H9 (cell line): ENCODE measurements at regions not wholly inside any gene's neighbourhood (a gene's known extent, or its start where the extent isn't known, plus 50 kb on each side); places are given as distances from the start of the nearest gene placed in this dataset.

ENCODE experiments used
- DNase-seq: peaks from one replicate; pipeline ENCODE4 v3.0.0-alpha.2; 2017
- H2AFZ ChIP-seq: one replicate; pipeline ENCODE4 v1.6.1; 2013; ENCODE audit warnings: mild to moderate bottlenecking, low read length, control low read depth, moderate library complexity
- H2AK5ac ChIP-seq: 2 replicates; pipeline ENCODE4 v1.6.1; 2013; ENCODE audit warnings: low read length, control low read depth, mixed read lengths; ENCODE audit not compliant: insufficient read length
- H2BK120ac ChIP-seq: one replicate; pipeline ENCODE4 v1.6.1; 2013; ENCODE audit warnings: low read depth, mild to moderate bottlenecking, low read length, control low read depth, inconsistent platforms; ENCODE audit not compliant: poor library complexity, severe bottlenecking
- H2BK12ac ChIP-seq: 2 replicates; pipeline ENCODE4 v1.6.1; 2013; ENCODE audit warnings: low read length, control low read depth, mixed read lengths, low read depth; ENCODE audit not compliant: insufficient read length
- H2BK15ac ChIP-seq: 2 replicates; pipeline ENCODE4 v1.6.1; 2013; ENCODE audit warnings: low read depth, low read length, control low read depth
- H2BK20ac ChIP-seq: one replicate; pipeline ENCODE4 v1.6.1; 2013; ENCODE audit warnings: low read depth, mild to moderate bottlenecking, low read length, control low read depth, inconsistent platforms; ENCODE audit not compliant: poor library complexity, severe bottlenecking
- H2BK5ac ChIP-seq: 2 replicates; pipeline ENCODE4 v1.6.1; 2013; ENCODE audit warnings: low read length, control low read depth, mixed read lengths; ENCODE audit not compliant: insufficient read length
- H3K14ac ChIP-seq: 2 replicates; pipeline ENCODE4 v1.6.1; 2013; ENCODE audit warnings: low read length, control low read depth; ENCODE audit not compliant: insufficient read depth
- H3K18ac ChIP-seq: 2 replicates; pipeline ENCODE4 v1.6.1; 2013; ENCODE audit warnings: low read depth, mild to moderate bottlenecking, mixed read lengths, low read length, control low read depth; ENCODE audit not compliant: insufficient read length
- H3K23ac ChIP-seq: 2 replicates; pipeline ENCODE4 v1.6.1; 2013; ENCODE audit warnings: low read length, control low read depth, mixed read lengths, low read depth; ENCODE audit not compliant: insufficient read length
- H3K23me2 ChIP-seq: 2 replicates; pipeline ENCODE4 v1.6.1; 2013; ENCODE audit warnings: low read depth, mild to moderate bottlenecking, mixed read lengths, low read length, control low read depth; ENCODE audit not compliant: insufficient read length, poor library complexity, severe bottlenecking
- H3K27ac ChIP-seq: 2 replicates; pipeline ENCODE4 v1.5.1; 2013; ENCODE audit warnings: low read length, control low read depth, mixed read lengths, low read depth; ENCODE audit not compliant: insufficient read length
- H3K27me3 ChIP-seq: 2 replicates; pipeline ENCODE4 v1.6.1; 2013; ENCODE audit warnings: low read length, control low read depth, inconsistent platforms; ENCODE audit not compliant: insufficient read depth
- H3K4ac ChIP-seq: 2 replicates; pipeline ENCODE4 v1.6.1; 2013; ENCODE audit warnings: low read depth, mild to moderate bottlenecking, control low read depth, inconsistent platforms, low read length, moderate library complexity
- H3K4me1 ChIP-seq: 2 replicates; pipeline ENCODE4 v1.6.1; 2013; ENCODE audit warnings: low read length, control low read depth, inconsistent platforms; ENCODE audit not compliant: insufficient read depth
- H3K4me2 ChIP-seq: 2 replicates; pipeline ENCODE4 v1.6.1; 2013; ENCODE audit warnings: low read length, control low read depth, mixed read lengths; ENCODE audit not compliant: insufficient read length, insufficient read depth
- H3K56ac ChIP-seq: 2 replicates; pipeline ENCODE4 v1.6.1; 2013; ENCODE audit warnings: low read depth, mild to moderate bottlenecking, mixed read lengths, low read length, control low read depth; ENCODE audit not compliant: insufficient read length
- H3K79me1 ChIP-seq: 2 replicates; pipeline ENCODE4 v1.6.1; 2013; ENCODE audit warnings: low read depth, mild to moderate bottlenecking, moderate library complexity, low read length, control low read depth, inconsistent platforms; ENCODE audit not compliant: insufficient read depth, poor library complexity, severe bottlenecking
- H3K79me2 ChIP-seq: 2 replicates; pipeline ENCODE4 v1.6.1; 2013; ENCODE audit warnings: low read length, control low read depth, inconsistent platforms; ENCODE audit not compliant: insufficient read depth
- H3K9ac ChIP-seq: 2 replicates; pipeline ENCODE4 v1.6.1; 2013; ENCODE audit warnings: low read length, control low read depth, mixed read lengths; ENCODE audit not compliant: insufficient read length; ENCODE audit errors: extremely low read depth
- H3K9me3 ChIP-seq: one replicate; pipeline ENCODE4 v1.6.1; 2013; ENCODE audit warnings: low read depth, low read length, inconsistent platforms; ENCODE audit not compliant: control insufficient read depth
- H3T11ph ChIP-seq: one replicate; pipeline ENCODE4 v1.6.1; 2013; ENCODE audit warnings: mild to moderate bottlenecking, low read length, control low read depth, inconsistent platforms
- H4K20me1 ChIP-seq: one replicate; pipeline ENCODE4 v1.6.1; 2013; ENCODE audit not compliant: control insufficient read depth, insufficient read length, insufficient read depth
- H4K5ac ChIP-seq: 2 replicates; pipeline ENCODE4 v1.6.1; 2013; ENCODE audit warnings: low read depth, mild to moderate bottlenecking, mixed read lengths, low read length, control low read depth; ENCODE audit not compliant: insufficient read length
- H4K8ac ChIP-seq: replicated peaks from 2 replicates; pipeline ENCODE4 v1.6.1; 2013; ENCODE audit warnings: low read length, control low read depth, mixed read lengths, low read depth; ENCODE audit not compliant: insufficient read length
- H4K91ac ChIP-seq: 2 replicates; pipeline ENCODE4 v1.6.1; 2013; ENCODE audit warnings: low read depth, mild to moderate bottlenecking, moderate library complexity, mixed read lengths, low read length, control low read depth; ENCODE audit not compliant: insufficient read length
- H3K27ac Mint-ChIP-seq, 3 experiments: 2 replicates in 2 of 3; 3 replicates in 1 of 3; pipeline ENCODE4 v1.8.0; 2020 to 2021; ENCODE audit warnings: mixed read lengths in 3 of 3, mild to moderate bottlenecking in 1 of 3, moderate library complexity in 1 of 3
- H3K27me3 Mint-ChIP-seq: 2 replicates; pipeline ENCODE4 v1.8.0; 2021; ENCODE audit warnings: low read depth, mild to moderate bottlenecking, moderate library complexity, mixed read lengths
- H3K36me3 Mint-ChIP-seq, 3 experiments: 2 replicates in 2 of 3; 3 replicates in 1 of 3; pipeline ENCODE4 v1.8.0; 2020 to 2021; ENCODE audit warnings: low read depth in 3 of 3, mixed read lengths in 3 of 3; ENCODE audit not compliant: insufficient read depth in 1 of 3
- H3K4me1 Mint-ChIP-seq, 2 experiments: 2 replicates each; pipeline ENCODE4 v1.8.0; 2020; ENCODE audit warnings: mixed read lengths in 2 of 2
- H3K4me3 Mint-ChIP-seq, 2 experiments: 2 replicates in 1 of 2; 3 replicates in 1 of 2; pipeline ENCODE4 v1.8.0; 2020 to 2021; ENCODE audit warnings: mild to moderate bottlenecking in 2 of 2, mixed read lengths in 2 of 2, moderate library complexity in 1 of 2
- H3K9me3 Mint-ChIP-seq, 2 experiments: 2 replicates in 1 of 2; 3 replicates in 1 of 2; pipeline ENCODE4 v1.8.0; 2020; ENCODE audit warnings: mild to moderate bottlenecking in 2 of 2, mixed read lengths in 2 of 2, moderate library complexity in 1 of 2
- CTCF ChIP-seq: fragments of 200-600 bp; sonication (generic); conservative IDR thresholded peaks from 3 replicates; pipeline ENCODE4 v1.8.0; 2021; ENCODE audit warnings: antibody characterized with exemption, mild to moderate bottlenecking
- WGBS: extraction: QIAGEN DNeasy Blood & Tissue Kit; methylation state at CpG from one replicate; pipeline ENCODE4 v1.1.7; 2013; ENCODE audit warnings: missing lambda C conversion rate, low lambda C conversion rate, mixed read lengths; ENCODE audit not compliant: insufficient read length; ENCODE audit errors: extremely low coverage; 5-methylcytosine and 5-hydroxymethylcytosine counted together

GRCh38 chr18:34624551-34624950 lies 85.5 kb upstream of the DTNA start:
- Mint-ChIP-seq H3K27ac (no peak overlapping the region; a peak in 1 of 7 replicates), H3K4me3 (no peak overlapping the region)
- H3K9ac ChIP-seq, result no peak overlapping the region

More at GRCh38 chr18:34624551-34624950, 85.5 kb upstream of the DTNA start:
- Histone ChIP-seq H2AFZ (no peak overlapping the region), H2BK15ac (no peak overlapping the region), H3K4ac (no peak overlapping the region), H4K8ac (no peak overlapping the region), H3K79me2 (no peaks in the 10 kb centered on the region), H3K14ac (no peak overlapping the region), H4K91ac (no peak overlapping the region), H3K27me3 (no peaks in the 10 kb centered on the region), H2BK5ac (no peak overlapping the region), H3K18ac (no peak overlapping the region), H3K79me1 (no peaks in the 10 kb centered on the region), H3K4me2 (no peak overlapping the region), H2BK12ac (no peak overlapping the region), H3K23ac (no peak overlapping the region), H2BK20ac (no peak overlapping the region), H2AK5ac (no peak overlapping the region), H3T11ph (no peak overlapping the region), H3K27ac (no peak overlapping the region), H4K20me1 (no peaks in the 10 kb centered on the region), H3K56ac (no peak overlapping the region), H3K9me3 (no peaks in the 10 kb centered on the region), H2BK120ac (no peak overlapping the region), H4K5ac (no peak overlapping the region), H3K4me1 (no peaks in the 10 kb centered on the region), H3K23me2 (no peaks in the 10 kb centered on the region)
- DNase-seq, result no peak
- no CpG with 5 or more reads among the region's 3 CpGs for WGBS
- H3K36me3 Mint-ChIP-seq, result peaks cover 5 to 13% (median 10%) of the 10 kb centered on the region in 3 experiments
- TF ChIP-seq CTCF, result no peak
- H3K9me3 Mint-ChIP-seq, result peaks cover 9 to 12% of the 10 kb centered on the region in 2 experiments; a peak in 4 of 5 replicates
- no peaks in the 10 kb centered on the region; the same call in 1 of the 2 replicates for H3K27me3 Mint-ChIP-seq
- H3K4me1 Mint-ChIP-seq, result peaks cover 0 to 3% of the 10 kb centered on the region in 2 experiments; a peak in 2 of 4 replicates
